ENCODE measurements at regions not wholly inside any gene's neighbourhood (a gene's known extent, or its start where the extent isn't known, plus 50 kb on each side); places are given as distances from the start of the nearest gene placed in this dataset.

GRCh38 chrX:14300376-14300775 lies 229.0 kb upstream of the GLRA2 start:
- H3K36me3 ChIP-seq, result no peaks in the 10 kb centered on the region
- H3K27ac ChIP-seq, result no peak overlapping the region
- H3K4me1 ChIP-seq, result no peaks in the 10 kb centered on the region
- H3K4me3 ChIP-seq, result no peak overlapping the region
- no peaks in the 10 kb centered on the region for H3K9me3 ChIP-seq (replicated peaks)
- DNase-seq, result no peak
- no peaks in the 10 kb centered on the region for H3K27me3 ChIP-seq

GRCh38 chrX:14295426-14295825 lies 233.9 kb upstream of the GLRA2 start:
- Histone ChIP-seq H3K36me3 (no peaks in the 10 kb centered on the region), H3K4me3 (no peak overlapping the region), H3K4me1 (no peaks in the 10 kb centered on the region), H3K27ac (no peak overlapping the region), H3K9me3 (replicated peaks) (no peaks in the 10 kb centered on the region), H3K27me3 (no peaks in the 10 kb centered on the region)
- DNase-seq, result no peak

GRCh38 chrX:14291666-14292500 lies 237.5 kb upstream of the GLRA2 start:
- Histone ChIP-seq H3K36me3 (no peaks in the 10 kb centered on the region), H3K4me1 (no peaks in the 10 kb centered on the region), H3K27ac (no peak overlapping the region), H3K9me3 (replicated peaks) (no peaks in the 10 kb centered on the region), H3K27me3 (no peaks in the 10 kb centered on the region), H3K4me3 (no peak overlapping the region)
- DNase-seq, result no peak

GRCh38 chrX:14290335-14290734 lies 239.0 kb upstream of the GLRA2 start:
- Histone ChIP-seq H3K4me1 (no peaks in the 10 kb centered on the region), H3K27ac (no peak overlapping the region), H3K27me3 (no peaks in the 10 kb centered on the region), H3K9me3 (replicated peaks) (no peaks in the 10 kb centered on the region), H3K36me3 (no peaks in the 10 kb centered on the region), H3K4me3 (no peak overlapping the region)
- DNase-seq, result no peak

GRCh38 chrX:14274691-14275090 lies 245.0 kb upstream of the GEMIN8 start:
- H3K9me3 ChIP-seq (replicated peaks), result no peaks in the 10 kb centered on the region
- no peak for DNase-seq
- no peak overlapping the region for H3K4me3 ChIP-seq

GRCh38 chrX:14267216-14267615 lies 237.5 kb upstream of the GEMIN8 start:
- Histone ChIP-seq H3K27ac (no peak overlapping the region), H3K4me1 (no peaks in the 10 kb centered on the region), H3K4me3 (no peak overlapping the region), H3K36me3 (no peaks in the 10 kb centered on the region), H3K9me3 (replicated peaks) (no peaks in the 10 kb centered on the region), H3K27me3 (no peaks in the 10 kb centered on the region)
- no peak for DNase-seq

More at GRCh38 chrX:14274691-14275090, 245.0 kb upstream of the GEMIN8 start:
- Histone ChIP-seq H3K27me3 (no peaks in the 10 kb centered on the region), H3K36me3 (no peaks in the 10 kb centered on the region), H3K4me1 (no peaks in the 10 kb centered on the region), H3K27ac (no peak overlapping the region)

GRCh38 chrX:14266705-14267104 lies 237.0 kb upstream of the GEMIN8 start:
- no peak overlapping the region for H3K4me3 ChIP-seq
- no peaks in the 10 kb centered on the region for H3K36me3 ChIP-seq
- no peak for DNase-seq
- H3K27ac ChIP-seq, result no peak overlapping the region
- H3K27me3 ChIP-seq, result no peaks in the 10 kb centered on the region
- H3K4me1 ChIP-seq, result no peaks in the 10 kb centered on the region
- H3K9me3 ChIP-seq (replicated peaks), result no peaks in the 10 kb centered on the region

- H3K36me3 ChIP-seq, result no peaks in the 10 kb centered on the region; the same call in 1 of the 2 replicates
- H3K4me1 ChIP-seq, result no peaks in the 10 kb centered on the region
- no peak overlapping the region for H3K27ac ChIP-seq
- no peaks in the 10 kb centered on the region for H3K9me3 ChIP-seq (replicated peaks)
- no peak for DNase-seq
- H3K4me3 ChIP-seq, result no peak overlapping the region
- H3K27me3 ChIP-seq, result no peaks in the 10 kb centered on the region
Measured at GRCh38 chrX:14243823-14244222, 214.1 kb upstream of the GEMIN8 start.

GRCh38 chrX:14235004-14235403 lies 205.3 kb upstream of the GEMIN8 start:
- H3K27ac ChIP-seq, result no peak overlapping the region
- no peaks in the 10 kb centered on the region for H3K27me3 ChIP-seq
- no peaks in the 10 kb centered on the region for H3K4me1 ChIP-seq
- DNase-seq, result peak; percentile 3 to 7
- no peaks in the 10 kb centered on the region for H3K36me3 ChIP-seq
- no peak overlapping the region for H3K4me3 ChIP-seq
- H3K9me3 ChIP-seq (replicated peaks), result no peaks in the 10 kb centered on the region

GRCh38 chrX:14232688-14233087 lies 203.0 kb upstream of the GEMIN8 start:
- Histone ChIP-seq H3K27ac (no peak overlapping the region), H3K4me1 (no peaks in the 10 kb centered on the region), H3K36me3 (no peaks in the 10 kb centered on the region), H3K4me3 (no peak overlapping the region), H3K9me3 (replicated peaks) (no peaks in the 10 kb centered on the region), H3K27me3 (no peaks in the 10 kb centered on the region)
- no peak for DNase-seq

GRCh38 chrX:14228611-14229010 lies 198.9 kb upstream of the GEMIN8 start:
- Histone ChIP-seq H3K27ac (no peak overlapping the region), H3K9me3 (replicated peaks) (no peaks in the 10 kb centered on the region), H3K27me3 (no peaks in the 10 kb centered on the region), H3K4me1 (no peaks in the 10 kb centered on the region), H3K4me3 (no peak overlapping the region), H3K36me3 (no peaks in the 10 kb centered on the region)
- no peak for DNase-seq

- Histone ChIP-seq H3K4me3 (no peak overlapping the region), H3K4me1 (no peaks in the 10 kb centered on the region), H3K9me3 (replicated peaks) (no peaks in the 10 kb centered on the region), H3K27ac (no peak overlapping the region), H3K36me3 (no peaks in the 10 kb centered on the region), H3K27me3 (no peaks in the 10 kb centered on the region)
- DNase-seq, result no peak
Measured at GRCh38 chrX:14220386-14220944, 190.8 kb upstream of the GEMIN8 start.

GRCh38 chrX:14209034-14209433 lies 179.3 kb upstream of the GEMIN8 start:
- no peak for DNase-seq
- Histone ChIP-seq H3K36me3 (no peaks in the 10 kb centered on the region), H3K27me3 (no peaks in the 10 kb centered on the region)

GRCh38 chrX:14194711-14195110 lies 165.0 kb upstream of the GEMIN8 start:
- Histone ChIP-seq H3K9me3 (replicated peaks) (no peaks in the 10 kb centered on the region), H3K36me3 (no peaks in the 10 kb centered on the region), H3K4me3 (no peak overlapping the region), H3K27me3 (no peaks in the 10 kb centered on the region), H3K4me1 (no peaks in the 10 kb centered on the region), H3K27ac (no peak overlapping the region)
- DNase-seq, result no peak

More at GRCh38 chrX:14209034-14209433, 179.3 kb upstream of the GEMIN8 start:
- H3K4me1 ChIP-seq, result no peaks in the 10 kb centered on the region
- H3K27ac ChIP-seq, result no peak overlapping the region
- no peak overlapping the region for H3K4me3 ChIP-seq
- H3K9me3 ChIP-seq (replicated peaks), result no peaks in the 10 kb centered on the region

GRCh38 chrX:14193547-14193946 lies 163.9 kb upstream of the GEMIN8 start:
- Histone ChIP-seq H3K36me3 (no peaks in the 10 kb centered on the region), H3K4me1 (no peaks in the 10 kb centered on the region), H3K27me3 (no peaks in the 10 kb centered on the region), H3K27ac (no peak overlapping the region), H3K9me3 (replicated peaks) (no peaks in the 10 kb centered on the region), H3K4me3 (no peak overlapping the region)
- no peak for DNase-seq

- no peak for DNase-seq
Measured at GRCh38 chrX:14173873-14174272, 144.2 kb upstream of the GEMIN8 start.

More at GRCh38 chrX:14173873-14174272, 144.2 kb upstream of the GEMIN8 start:
- H3K9me3 ChIP-seq (replicated peaks), result no peaks in the 10 kb centered on the region
- no peaks in the 10 kb centered on the region for H3K4me1 ChIP-seq
- H3K36me3 ChIP-seq, result no peaks in the 10 kb centered on the region
- no peaks in the 10 kb centered on the region for H3K27me3 ChIP-seq
- no peak overlapping the region for H3K27ac ChIP-seq
- no peak overlapping the region for H3K4me3 ChIP-seq
